Medulla oblongata (tissue), 1 donor: ENCODE measurements at regions not wholly inside any gene's neighbourhood (a gene's known extent, or its start where the extent isn't known, plus 50 kb on each side); places are given as distances from the start of the nearest gene placed in this dataset.
A peak's percentile ranks its signal among the peaks of the same experiment; 100 is the strongest.

Experiments
- DNase-seq: peaks from one replicate; pipeline ENCODE4 v3.0.0-alpha.2; 2015; ENCODE audit errors: extremely low spot score

DNA sequence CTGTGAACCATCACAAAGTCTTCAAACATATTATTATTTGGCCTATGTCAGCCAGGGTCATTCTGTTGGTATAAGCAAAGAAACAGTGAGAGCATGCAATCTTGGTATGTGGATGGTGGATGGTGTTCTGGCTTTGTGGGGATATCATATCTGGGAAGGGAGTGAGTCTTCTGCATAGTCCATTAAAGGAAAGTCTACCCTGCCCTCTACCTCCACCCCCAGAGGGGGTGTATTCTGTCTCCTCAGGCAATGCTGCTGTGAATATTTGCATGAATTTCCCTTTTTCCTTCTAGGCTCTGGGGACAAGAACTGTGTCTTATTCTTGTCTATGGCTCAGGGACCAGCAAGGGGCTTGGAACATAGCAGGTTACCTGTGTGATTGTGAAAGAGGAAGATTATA lies 495.8 kb downstream of the PDCD6IP start:
- DNase-seq: no peak

DNA sequence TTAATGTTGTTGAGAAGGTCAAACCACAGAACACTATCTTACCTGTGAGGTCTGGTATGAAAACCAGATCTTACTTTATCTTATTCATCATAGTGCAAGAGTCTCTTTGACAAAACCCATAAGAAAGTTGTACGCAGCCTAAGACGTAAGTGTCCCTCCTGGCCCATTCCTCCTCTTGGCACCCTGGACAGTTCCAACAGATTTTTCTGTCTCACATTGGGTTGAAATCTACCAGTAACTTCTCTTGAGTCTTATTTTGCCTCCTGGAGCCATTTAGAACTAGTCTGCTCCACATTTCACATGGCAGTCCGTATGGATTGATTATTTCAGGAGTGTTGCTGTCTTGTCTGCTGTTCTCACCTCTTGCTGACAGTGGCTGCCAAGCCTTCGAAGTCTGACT lies 498.4 kb downstream of the PDCD6IP start:
- DNase-seq: no peak

DNA sequence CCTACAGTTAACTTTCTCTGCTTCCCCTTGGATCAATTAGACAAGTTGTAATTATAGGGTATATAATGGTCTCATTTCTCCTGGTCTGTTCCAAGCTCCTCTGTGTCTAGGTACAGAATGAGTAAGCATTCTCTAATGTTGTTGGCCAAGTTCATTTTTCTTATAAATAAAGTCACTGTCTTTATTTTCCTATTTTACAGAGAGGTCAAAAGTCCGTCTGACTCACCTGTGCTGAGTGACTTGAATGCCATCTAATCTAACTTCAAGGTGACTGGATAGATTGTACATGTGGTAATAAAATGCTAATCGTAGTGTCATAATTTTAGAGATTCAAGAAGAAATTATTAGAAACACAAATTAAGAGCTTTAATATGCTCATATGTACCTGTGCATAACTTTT lies 500.2 kb downstream of the PDCD6IP start:
- DNase-seq: no peak

DNA sequence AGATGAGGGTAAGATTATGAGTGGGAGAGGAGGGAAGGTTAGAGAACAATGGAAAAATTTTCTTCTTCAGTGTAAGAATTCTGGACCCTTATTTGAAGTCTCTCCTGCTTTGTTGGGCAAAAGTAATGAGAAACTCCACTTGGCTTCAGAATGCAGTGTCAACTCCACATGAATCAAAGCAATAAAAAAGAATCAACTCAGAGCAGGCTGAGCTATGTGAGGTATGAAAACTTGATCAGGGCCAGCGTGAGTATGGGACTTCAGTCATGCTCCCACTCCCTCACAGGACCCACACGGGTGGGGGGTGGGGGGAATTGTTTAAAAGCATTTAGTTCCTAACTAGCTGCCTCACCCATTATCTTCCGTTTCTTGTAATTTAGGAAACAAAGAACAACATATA lies 502.2 kb downstream of the PDCD6IP start:
- no peak for DNase-seq

DNA sequence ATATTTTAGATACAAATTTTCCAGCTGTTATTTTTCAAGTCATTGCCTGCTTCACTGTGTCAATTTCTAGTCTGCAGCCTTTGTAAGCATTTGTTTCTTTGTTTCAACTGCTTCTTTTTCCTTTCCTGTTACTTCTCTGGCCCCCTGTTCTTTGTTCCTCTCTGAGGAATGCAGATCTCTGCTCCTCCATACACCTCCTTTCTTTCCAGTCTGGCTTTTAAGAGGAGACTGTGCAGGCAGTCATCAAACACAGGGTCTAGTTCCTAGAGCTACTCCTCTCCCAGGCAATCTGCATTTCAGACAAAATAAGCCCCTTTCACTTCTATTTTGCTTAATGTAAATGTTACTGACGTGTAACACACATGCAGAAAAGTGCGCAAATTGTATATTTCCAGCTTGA lies 502.9 kb downstream of the PDCD6IP start:
- DNase-seq: no peak

DNA sequence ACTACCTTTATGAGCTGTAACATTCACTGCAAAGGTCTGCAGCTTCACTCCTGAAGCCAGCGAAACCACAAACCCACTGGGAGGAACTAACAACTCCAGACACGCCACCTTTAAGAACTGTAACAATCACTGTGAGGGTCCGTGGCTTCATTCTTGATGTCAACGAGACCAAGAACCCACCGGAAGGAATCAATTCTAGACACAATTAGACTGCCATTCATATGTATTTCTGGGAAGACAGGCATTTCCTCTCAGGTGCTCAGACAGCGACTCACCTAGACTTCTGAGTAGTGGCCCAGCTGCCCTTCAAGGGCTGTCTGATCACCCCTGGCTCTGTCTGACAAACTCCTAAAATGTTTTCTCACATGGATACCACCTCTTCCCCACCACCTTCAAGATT lies 506.8 kb downstream of the PDCD6IP start:
- no peak for DNase-seq

DNA sequence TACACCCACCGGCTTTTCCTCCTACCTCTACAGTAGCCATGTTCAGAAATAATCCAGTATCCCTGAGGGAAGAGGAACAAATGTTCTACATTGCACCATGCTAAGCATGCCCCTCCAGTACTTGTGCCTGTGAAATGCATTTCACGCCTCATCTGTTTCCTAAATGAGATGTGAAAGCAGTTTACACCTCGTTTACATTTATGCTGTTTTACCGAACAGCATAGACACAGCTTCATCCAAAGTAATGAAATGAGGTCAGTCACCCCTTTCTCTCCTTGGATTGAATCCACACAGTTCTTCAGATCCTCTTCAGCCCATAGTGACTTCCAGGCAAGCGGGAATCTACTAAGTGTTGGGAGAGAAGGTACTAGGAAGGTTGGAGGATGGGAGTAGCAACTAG lies 514.3 kb downstream of the PDCD6IP start:
- no peak for DNase-seq

DNA sequence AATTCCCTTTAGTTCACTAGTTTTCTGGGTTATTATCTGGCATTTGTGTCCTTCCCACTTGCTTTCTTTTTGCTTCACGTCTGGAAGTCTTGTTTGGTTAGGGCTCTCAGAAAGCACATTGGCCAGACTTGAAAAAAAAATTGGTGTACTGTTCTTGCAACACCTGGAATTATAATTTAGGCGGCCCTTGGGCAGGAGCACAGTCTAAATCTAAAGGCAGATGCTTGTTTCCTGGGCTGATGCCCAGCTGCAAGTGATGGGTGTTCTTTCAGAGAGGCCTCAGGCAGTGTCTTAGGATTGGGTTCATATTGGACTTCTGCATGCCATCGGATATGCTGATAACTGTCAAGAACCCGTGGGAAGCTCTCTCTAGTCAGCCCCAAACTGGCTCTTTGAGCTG lies 521.5 kb downstream of the PDCD6IP start:
- no peak for DNase-seq

DNA sequence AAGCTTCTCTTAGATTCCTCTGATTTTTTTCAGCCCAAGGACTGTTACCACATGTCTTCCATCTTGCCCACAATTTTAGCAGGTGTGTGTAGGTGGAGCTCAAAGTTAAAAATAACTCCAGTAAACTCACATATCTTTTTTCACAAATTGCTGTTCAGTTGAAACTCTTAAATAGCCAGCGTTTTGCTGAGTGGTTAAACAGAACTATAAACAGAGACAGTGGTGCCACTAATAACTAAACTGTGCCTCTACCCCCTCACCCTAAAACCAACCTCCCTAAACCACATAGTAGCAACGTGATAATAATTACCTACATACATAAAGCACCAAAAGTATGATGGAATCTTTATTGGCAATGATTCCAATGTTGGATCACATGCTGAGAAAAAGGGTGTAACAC lies 525.1 kb downstream of the PDCD6IP start:
- no peak for DNase-seq

DNA sequence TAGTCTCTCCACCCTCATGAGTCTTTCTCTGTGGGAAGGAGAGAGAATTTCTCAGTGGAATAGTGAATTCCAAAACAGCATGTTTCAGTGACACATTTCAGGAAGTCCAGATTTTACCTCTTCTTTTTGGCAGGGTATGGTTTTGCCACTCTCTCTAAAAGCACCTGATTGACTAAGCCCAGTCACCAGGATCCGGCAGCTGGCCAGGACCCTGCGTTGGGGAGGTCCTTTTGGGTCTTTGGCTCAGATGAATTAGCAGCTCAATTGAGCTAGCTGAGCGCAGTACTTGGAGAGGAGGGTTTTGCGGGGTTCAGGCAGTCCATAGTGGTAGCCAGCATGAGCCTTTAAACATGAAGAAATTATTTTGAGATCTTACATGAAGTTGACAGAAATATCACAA lies 548.2 kb downstream of the PDCD6IP start:
- DNase-seq: no peak

DNA sequence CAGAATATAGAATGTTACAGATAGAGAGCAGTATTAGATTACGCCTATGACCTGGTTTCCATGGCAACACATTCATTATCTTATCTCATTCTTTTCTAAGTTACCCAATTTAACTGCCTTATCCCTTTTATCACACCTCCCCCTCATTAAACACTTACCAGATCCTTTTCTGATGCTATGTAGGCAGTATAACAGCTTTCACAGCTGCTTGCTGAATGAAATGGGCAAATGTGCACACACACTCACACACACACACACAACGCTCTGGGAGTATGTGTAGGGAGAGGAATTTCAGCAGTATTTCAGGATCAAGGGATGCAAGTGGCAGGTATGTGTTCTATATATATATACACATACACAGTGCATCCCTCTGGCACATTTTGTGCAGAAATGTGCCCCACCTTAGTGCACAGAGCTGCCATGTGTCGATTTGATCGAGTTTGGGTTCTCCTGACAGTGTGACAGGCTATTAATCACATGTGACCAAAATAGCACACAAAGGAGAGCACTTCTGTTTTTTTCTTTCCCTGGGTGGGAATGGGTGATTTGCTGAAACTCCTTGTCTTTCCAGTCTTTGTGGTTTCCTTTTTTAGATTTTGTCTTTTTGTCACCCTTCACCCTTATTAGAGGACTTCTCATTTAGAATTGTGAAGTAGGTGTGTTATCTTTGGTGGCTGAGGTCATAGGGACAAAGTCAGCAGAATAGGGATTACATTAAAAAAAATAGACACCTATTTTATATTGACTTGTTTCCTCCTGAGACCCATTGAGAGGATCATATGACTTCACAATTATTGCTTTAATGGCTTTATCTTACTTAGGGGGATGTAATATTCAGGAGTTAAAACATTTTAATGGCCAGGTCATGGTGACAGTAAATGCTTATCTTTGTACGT lies 553.7 kb downstream of the PDCD6IP start:
- no peak for DNase-seq

DNA sequence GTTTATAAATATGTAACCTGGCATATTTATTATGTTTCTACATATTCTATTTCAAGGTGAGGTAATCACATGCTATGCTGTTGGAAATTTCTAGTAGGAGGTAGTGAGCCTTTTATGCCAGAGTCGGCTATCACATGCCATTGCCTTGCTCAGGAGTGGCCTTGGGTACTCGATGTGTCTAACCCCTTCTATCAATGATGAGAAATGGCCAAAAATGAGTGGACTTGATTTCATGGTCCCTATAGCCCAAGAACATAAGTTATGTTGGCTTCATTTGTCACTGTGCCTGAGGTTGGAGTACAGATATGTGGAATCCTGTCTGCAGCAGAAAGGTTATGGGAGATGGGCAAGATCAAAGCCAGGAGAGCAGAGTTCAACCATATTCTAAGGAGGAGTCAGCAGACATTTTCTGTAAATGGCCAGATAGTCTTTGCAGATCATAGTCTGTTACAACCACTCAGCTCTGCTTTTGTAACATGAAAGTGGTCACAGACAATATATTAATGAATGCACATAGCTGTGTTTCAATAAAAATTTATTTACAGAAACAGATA lies 554.4 kb downstream of the PDCD6IP start:
- no peak for DNase-seq

DNA sequence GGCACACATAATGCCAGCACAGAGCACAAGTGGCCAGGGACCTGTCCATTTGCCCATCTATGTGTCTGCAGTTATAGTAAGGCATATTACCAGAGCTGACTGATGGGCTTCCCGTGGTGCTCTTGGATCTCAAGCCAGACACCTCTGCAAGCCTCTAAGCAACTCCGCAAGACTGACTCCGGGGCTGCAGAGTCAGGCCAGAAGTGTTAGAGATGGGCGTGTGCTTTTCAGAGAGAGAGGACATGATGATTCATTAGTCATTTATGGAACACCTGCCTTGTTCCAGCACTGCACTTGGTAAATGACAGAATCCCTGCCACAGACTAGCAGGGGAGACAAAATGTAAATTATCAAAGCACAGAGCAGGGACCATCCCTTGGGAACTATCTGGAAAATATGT lies 559.0 kb downstream of the PDCD6IP start:
- no peak for DNase-seq

DNA sequence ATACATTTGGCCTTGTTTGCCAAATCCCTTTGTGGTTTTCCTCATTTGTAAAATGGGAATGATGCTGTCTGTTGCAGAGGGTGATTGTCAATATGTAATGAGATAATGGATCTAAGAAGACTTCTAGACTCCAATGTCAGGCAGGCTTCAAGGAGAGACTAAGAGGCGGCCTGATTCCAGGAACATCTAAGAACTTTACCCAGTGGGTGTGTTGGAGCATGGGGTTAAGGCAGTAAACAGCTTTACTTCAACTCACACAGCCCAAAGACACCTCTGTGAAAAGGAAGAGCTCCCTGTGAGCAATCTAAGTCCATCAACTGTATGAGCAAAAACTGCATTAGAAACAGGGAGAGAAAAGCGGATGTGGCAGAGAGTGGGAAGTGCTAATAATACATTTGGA lies 560.6 kb downstream of the PDCD6IP start:
- no peak for DNase-seq

DNA sequence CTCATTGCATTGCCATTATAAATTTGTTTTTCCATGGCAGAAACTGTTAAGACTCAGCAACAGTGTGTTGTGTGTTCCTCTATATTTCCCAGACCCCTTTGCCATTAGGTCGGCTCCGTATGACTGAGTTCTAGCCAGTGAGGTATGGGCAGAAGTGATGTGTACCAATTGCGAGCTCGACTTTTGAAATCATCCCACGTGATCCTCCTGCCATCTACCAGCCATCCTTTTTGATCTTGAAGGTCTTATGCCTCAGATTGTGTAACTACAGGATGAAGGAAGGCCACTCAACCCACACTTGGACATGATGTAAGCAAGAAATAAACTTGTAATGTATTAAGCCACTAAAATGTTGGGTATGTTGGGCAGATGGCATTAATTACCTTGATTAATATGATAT lies 562.3 kb downstream of the PDCD6IP start:
- DNase-seq: no peak

DNA sequence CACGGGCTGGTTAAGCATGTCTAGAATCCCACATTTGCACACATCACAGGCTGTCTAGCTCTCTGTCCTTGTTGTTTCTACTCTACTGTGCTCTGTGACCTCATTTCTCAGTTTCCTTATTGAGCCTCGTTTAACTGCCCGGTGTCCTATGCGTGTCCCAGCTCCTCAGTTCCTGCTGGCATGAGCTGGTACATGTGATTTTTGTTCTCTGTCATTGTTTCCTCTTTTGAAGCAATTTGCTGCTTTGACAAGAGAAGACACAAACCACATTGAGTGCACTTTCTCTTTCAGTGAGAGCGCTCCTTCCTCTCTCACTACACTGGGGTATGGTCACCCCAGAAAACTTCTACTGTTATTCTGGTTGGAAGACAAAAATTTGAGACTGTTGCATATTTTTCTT lies 563.5 kb downstream of the PDCD6IP start:
- peak; percentile 75 for DNase-seq

DNA sequence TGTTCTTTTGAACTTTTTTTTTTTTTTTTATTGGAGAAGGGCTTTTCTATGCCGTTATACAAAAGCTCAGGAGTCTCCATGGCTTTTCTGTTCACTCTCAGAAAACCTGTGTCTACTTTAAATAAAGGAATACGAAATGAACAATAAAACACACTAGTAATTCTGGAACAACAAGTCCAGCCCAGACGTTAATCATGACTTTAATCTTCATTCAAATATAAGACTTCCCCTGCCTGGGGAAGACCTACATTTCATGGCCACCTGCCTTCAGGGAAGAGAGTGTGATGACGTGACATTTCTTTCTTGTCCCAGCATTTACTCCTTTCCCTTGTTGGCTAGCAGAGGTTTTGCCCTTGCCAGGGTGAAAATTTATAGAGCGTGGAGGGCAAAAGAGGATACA lies 564.5 kb downstream of the PDCD6IP start:
- no peak for DNase-seq

DNA sequence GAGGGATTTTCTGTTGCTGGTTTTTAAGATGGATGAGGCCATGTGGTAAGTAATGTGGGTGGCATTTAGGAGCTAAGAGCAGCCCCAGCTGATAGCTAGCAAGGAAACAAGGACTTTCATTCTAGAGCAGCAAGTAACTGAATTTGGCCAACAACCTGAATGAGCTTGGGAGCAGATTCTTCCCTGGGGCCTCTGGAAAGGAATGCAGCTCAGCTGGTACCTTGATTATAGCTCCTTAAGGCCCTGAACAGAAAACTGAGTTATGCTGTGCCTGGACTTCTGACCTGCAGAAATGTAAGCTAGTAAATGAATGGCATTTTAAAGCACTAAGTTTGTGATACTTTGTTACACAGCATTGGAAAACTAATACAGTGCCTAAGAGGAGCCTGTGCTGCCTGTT lies 565.5 kb downstream of the PDCD6IP start:
- DNase-seq: no peak

DNA sequence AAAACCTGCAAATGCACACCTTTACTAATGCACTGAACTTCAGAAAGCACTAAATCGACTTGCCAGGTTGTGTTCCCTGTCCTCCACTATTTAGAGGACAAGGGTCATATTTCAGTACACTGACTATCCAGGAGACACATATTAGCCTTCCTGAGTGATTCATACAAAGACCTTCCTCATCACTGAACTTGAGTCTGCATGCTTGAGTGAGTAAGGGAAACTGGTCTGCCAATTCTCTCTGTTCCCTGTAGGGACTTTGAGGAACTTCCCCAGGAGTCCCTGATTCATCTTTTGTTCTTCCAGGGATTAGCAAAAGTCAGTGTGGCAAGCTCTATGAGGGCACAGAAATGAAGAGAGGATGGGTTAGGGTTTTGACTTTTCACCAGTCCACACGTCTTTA lies 565.9 kb downstream of the PDCD6IP start:
- no peak for DNase-seq

DNA sequence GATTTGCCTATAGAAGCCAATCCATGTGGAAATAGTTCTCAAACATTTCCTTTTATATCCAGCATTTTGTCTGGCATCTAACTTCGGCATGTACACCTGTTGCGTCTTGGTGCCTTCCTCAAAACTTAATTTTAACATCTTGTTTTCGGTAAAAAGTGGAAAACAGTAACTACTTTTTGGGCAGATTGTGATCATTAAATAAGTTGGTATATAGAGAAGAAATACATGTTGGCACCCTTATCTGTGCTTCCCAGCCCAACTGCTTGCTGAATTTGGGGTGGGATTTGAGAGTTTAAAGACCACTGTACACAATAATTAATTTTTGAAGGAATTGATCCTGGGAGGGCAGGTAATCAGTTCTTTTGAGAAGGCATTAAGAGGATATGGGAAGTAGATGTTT lies 566.8 kb downstream of the PDCD6IP start:
- DNase-seq: no peak

DNA sequence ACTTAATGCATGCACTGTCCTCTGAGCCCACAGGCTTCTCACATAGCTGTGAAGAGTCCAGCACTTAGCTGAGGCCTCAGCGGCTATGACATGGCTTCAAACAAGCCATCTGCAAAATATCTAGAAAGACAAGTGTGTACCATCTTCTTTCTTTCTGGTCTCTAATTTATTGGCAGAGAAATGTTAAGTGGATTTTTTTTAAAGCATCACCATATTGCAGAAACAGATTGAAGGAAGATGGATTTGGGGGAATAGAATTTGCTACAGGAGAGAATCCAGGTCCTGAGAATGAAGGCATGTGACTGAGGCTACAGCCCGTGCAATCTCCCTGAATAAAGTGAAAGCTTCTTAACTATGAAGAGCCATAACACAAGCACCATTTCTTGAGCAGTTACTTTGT lies 567.3 kb downstream of the PDCD6IP start:
- DNase-seq: no peak

DNA sequence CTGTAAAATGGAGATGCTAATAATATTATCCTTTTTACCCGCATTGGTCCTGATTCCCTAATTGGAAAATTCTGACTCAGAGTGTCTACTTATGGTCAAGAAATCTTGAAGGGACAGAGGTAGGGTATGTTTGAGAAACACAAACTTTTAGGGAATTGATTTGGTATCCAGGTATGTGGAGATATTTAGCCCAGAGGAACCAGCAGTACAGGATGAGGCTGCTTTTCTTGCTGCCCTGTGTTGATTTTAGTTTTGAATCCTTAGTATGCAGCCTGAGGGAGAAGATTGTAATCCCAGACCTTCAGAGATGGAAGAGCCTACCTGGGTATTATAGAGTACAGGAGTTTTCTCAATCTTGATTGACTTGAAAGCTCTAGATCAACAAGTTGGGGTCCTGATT lies 569.1 kb downstream of the PDCD6IP start:
- no peak for DNase-seq

DNA sequence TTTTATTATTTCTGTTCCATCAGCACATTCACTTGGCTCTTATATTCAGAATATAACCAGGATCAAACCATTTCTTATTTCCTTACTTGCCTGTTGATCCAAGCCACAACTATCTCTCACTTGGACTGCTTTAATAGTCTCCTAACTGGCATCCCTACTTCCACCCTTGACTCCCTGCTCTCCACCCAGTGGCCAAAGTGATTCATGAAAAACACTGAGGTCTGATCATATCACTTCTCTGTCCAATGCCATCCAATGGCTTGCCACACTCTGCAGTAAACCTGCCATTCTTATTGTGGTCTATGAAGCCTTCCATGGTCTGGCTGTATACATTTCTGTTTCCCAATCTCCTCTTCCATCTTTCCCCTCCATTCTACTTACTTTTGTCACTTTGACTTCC lies 576.1 kb downstream of the PDCD6IP start:
- DNase-seq: no peak

DNA sequence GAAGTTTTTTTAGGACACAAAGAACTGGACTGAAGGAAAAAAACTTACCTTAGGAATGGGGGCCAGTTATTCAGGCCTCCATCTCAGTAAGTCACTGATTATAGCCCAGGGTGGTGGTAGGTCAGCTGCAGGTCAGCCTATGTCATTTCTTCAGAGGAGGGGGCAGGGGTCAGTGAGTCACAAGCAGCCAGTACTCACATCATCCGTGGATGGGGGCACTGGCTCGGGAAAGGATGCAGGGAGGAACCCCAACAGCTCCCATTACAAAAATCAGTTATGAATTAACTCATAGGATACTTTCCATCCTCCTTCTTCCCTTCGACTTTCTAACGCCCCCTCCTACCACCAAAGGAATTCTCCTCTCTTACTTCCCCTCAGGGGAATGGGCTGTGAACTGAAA lies 578.3 kb downstream of the PDCD6IP start:
- no peak for DNase-seq
